ENCODE measurements at regions not wholly inside any gene's neighbourhood (a gene's known extent, or its start where the extent isn't known, plus 50 kb on each side); places are given as distances from the start of the nearest gene placed in this dataset.
A peak's percentile ranks its signal among the peaks of the same experiment; 100 is the strongest.

- no peak overlapping the region for H3K4me3 Mint-ChIP-seq
- peak overlapping the region in 2 of 3 experiments; percentile 7 to 56 for H3K27ac Mint-ChIP-seq
- H3K9me3 Mint-ChIP-seq = no peaks in the 10 kb centered on the region
- TF ChIP-seq CTCF (IDR thresholded peaks at IDR 0.05; ENCODE audit: unreplicated experiment in 3 of 3) = no peak
- H3K36me3 Mint-ChIP-seq (ENCODE audit: low read depth) = no peaks in the 10 kb centered on the region
- H3K27me3 Mint-ChIP-seq (ENCODE audit: low read depth) = no peaks in the 10 kb centered on the region
- H3K4me1 Mint-ChIP-seq = peaks cover 25% of the 10 kb centered on the region
These were observed 932.3 kb downstream of the EFNB2 start for GRCh38 chr13:105602956-105603670.

- Mint-ChIP-seq H3K9me3 (no peaks in the 10 kb centered on the region), H3K27ac (peak overlapping the region; percentile 37 to 73 (median 51)), H3K4me3 (no peak overlapping the region), H3K36me3 (ENCODE audit: low read depth) (no peaks in the 10 kb centered on the region), H3K4me1 (peaks cover 25% of the 10 kb centered on the region), H3K27me3 (ENCODE audit: low read depth) (no peaks in the 10 kb centered on the region)
- TF ChIP-seq CTCF (IDR thresholded peaks at IDR 0.05; ENCODE audit: unreplicated experiment in 3 of 3) = no peak
These were observed 935.9 kb downstream of the EFNB2 start for GRCh38 chr13:105599477-105600037.

GRCh38 chr13:105598529-105598928 lies 936.9 kb downstream of the EFNB2 start:
- Mint-ChIP-seq H3K4me3 (no peak overlapping the region), H3K27me3 (ENCODE audit: low read depth) (no peaks in the 10 kb centered on the region), H3K9me3 (no peaks in the 10 kb centered on the region), H3K27ac (peak overlapping the region; percentile 3 to 53 (median 30)), H3K4me1 (peaks cover 25% of the 10 kb centered on the region), H3K36me3 (ENCODE audit: low read depth) (no peaks in the 10 kb centered on the region)
- no peak for TF ChIP-seq CTCF (IDR thresholded peaks at IDR 0.05; ENCODE audit: unreplicated experiment in 3 of 3)

GRCh38 chr13:105597573-105597972 lies 937.9 kb downstream of the EFNB2 start:
- no peak for TF ChIP-seq CTCF (IDR thresholded peaks at IDR 0.05; ENCODE audit: unreplicated experiment in 3 of 3)
- no peaks in the 10 kb centered on the region for H3K9me3 Mint-ChIP-seq
- H3K4me1 Mint-ChIP-seq = peaks cover 19% of the 10 kb centered on the region
- no peaks in the 10 kb centered on the region for H3K27me3 Mint-ChIP-seq (ENCODE audit: low read depth)
- no peak overlapping the region for H3K4me3 Mint-ChIP-seq
- no peaks in the 10 kb centered on the region for H3K36me3 Mint-ChIP-seq (ENCODE audit: low read depth)
- H3K27ac Mint-ChIP-seq = no peak overlapping the region

- Mint-ChIP-seq H3K4me1 (peaks cover 17% of the 10 kb centered on the region), H3K36me3 (ENCODE audit: low read depth) (no peaks in the 10 kb centered on the region), H3K27ac (no peak overlapping the region), H3K9me3 (no peaks in the 10 kb centered on the region), H3K27me3 (ENCODE audit: low read depth) (no peaks in the 10 kb centered on the region), H3K4me3 (no peak overlapping the region)
- no peak for TF ChIP-seq CTCF (IDR thresholded peaks at IDR 0.05; ENCODE audit: unreplicated experiment in 3 of 3)
These were observed 940.0 kb downstream of the EFNB2 start for GRCh38 chr13:105595471-105595870.

GRCh38 chr13:105591277-105591676 lies 944.2 kb downstream of the EFNB2 start:
- Mint-ChIP-seq H3K36me3 (ENCODE audit: low read depth) (no peaks in the 10 kb centered on the region), H3K27me3 (ENCODE audit: low read depth) (no peaks in the 10 kb centered on the region), H3K4me3 (no peak overlapping the region), H3K27ac (no peak overlapping the region), H3K9me3 (no peaks in the 10 kb centered on the region), H3K4me1 (no peaks in the 10 kb centered on the region)
- TF ChIP-seq CTCF (IDR thresholded peaks at IDR 0.05; ENCODE audit: unreplicated experiment in 3 of 3) = no peak
